ENCODE measurements at regions not wholly inside any gene's neighbourhood (a gene's known extent, or its start where the extent isn't known, plus 50 kb on each side); places are given as distances from the start of the nearest gene placed in this dataset.
"Not testable (repeated sequence)": the region's sequence is repeated elsewhere in the genome, so short reads cannot be mapped to it uniquely, and the experiment has no call there.

- DNase-seq (ENCODE audit: low read depth, low spot score), result no peak
These were observed 98.0 kb downstream of the SYF2 start for GRCh38 chr1:25134307-25134706.

- no peak for DNase-seq (ENCODE audit: low read depth, low spot score)
These were observed 100.5 kb downstream of the SYF2 start for GRCh38 chr1:25131794-25132193.

- no peak for DNase-seq (ENCODE audit: low read depth, low spot score)
These were observed 101.4 kb downstream of the SYF2 start for GRCh38 chr1:25130895-25131294.

- no peak for DNase-seq (ENCODE audit: low read depth, low spot score)
These were observed 102.9 kb downstream of the SYF2 start for GRCh38 chr1:25129380-25129779.

- DNase-seq (ENCODE audit: low read depth, low spot score), result no peak
These were observed 104.1 kb downstream of the SYF2 start for GRCh38 chr1:25128121-25128621.

GRCh38 chr1:25126562-25126961, 105.7 kb downstream of the SYF2 start:
- no peak for DNase-seq (ENCODE audit: low read depth, low spot score)

GRCh38 chr1:25123551-25123950, 108.8 kb downstream of the SYF2 start:
- DNase-seq (ENCODE audit: low read depth, low spot score), result no peak

GRCh38 chr1:25122747-25123146, 109.6 kb downstream of the SYF2 start:
- no peak for DNase-seq (ENCODE audit: low read depth, low spot score)

- DNase-seq (ENCODE audit: low read depth, low spot score), result no peak
These were observed 112.0 kb downstream of the SYF2 start for GRCh38 chr1:25120281-25120680.

GRCh38 chr1:25118546-25118945, 113.8 kb downstream of the SYF2 start:
- DNase-seq (ENCODE audit: low read depth, low spot score), result no peak

GRCh38 chr1:25117233-25117823, 115.0 kb downstream of the SYF2 start:
- DNase-seq (ENCODE audit: low read depth, low spot score), result no peak

GRCh38 chr1:25116832-25117231, 115.5 kb downstream of the SYF2 start:
- DNase-seq (ENCODE audit: low read depth, low spot score), result no peak

GRCh38 chr1:25116117-25116516, 116.2 kb downstream of the SYF2 start:
- not testable (repeated sequence) for DNase-seq (ENCODE audit: low read depth, low spot score)

GRCh38 chr1:25113731-25114130, 118.6 kb downstream of the SYF2 start:
- DNase-seq (ENCODE audit: low read depth, low spot score), result no peak

- DNase-seq (ENCODE audit: low read depth, low spot score), result no peak
These were observed 119.2 kb downstream of the SYF2 start for GRCh38 chr1:25113086-25113485.

- no peak for DNase-seq (ENCODE audit: low read depth, low spot score)
These were observed 119.9 kb downstream of the SYF2 start for GRCh38 chr1:25112400-25112799.

GRCh38 chr1:25111706-25112105, 120.6 kb downstream of the SYF2 start:
- DNase-seq (ENCODE audit: low read depth, low spot score), result no peak

- no peak for DNase-seq (ENCODE audit: low read depth, low spot score)
These were observed 121.8 kb downstream of the SYF2 start for GRCh38 chr1:25110485-25110884.

GRCh38 chr1:25110036-25110435, 122.3 kb downstream of the SYF2 start:
- no peak for DNase-seq (ENCODE audit: low read depth, low spot score)

- no peak for DNase-seq (ENCODE audit: low read depth, low spot score)
These were observed 122.8 kb downstream of the SYF2 start for GRCh38 chr1:25109531-25109951.

- no peak for DNase-seq (ENCODE audit: low read depth, low spot score)
These were observed 124.7 kb downstream of the SYF2 start for GRCh38 chr1:25107643-25108010.

GRCh38 chr1:25106976-25107642, 125.2 kb downstream of the SYF2 start:
- DNase-seq (ENCODE audit: low read depth, low spot score), result no peak

GRCh38 chr1:25106352-25106751, 126.0 kb downstream of the SYF2 start:
- DNase-seq (ENCODE audit: low read depth, low spot score), result no peak

GRCh38 chr1:25105836-25106235, 126.5 kb downstream of the SYF2 start:
- DNase-seq (ENCODE audit: low read depth, low spot score), result no peak
